ENCODE measurements at regions not wholly inside any gene's neighbourhood (a gene's known extent, or its start where the extent isn't known, plus 50 kb on each side); places are given as distances from the start of the nearest gene placed in this dataset.

DNA sequence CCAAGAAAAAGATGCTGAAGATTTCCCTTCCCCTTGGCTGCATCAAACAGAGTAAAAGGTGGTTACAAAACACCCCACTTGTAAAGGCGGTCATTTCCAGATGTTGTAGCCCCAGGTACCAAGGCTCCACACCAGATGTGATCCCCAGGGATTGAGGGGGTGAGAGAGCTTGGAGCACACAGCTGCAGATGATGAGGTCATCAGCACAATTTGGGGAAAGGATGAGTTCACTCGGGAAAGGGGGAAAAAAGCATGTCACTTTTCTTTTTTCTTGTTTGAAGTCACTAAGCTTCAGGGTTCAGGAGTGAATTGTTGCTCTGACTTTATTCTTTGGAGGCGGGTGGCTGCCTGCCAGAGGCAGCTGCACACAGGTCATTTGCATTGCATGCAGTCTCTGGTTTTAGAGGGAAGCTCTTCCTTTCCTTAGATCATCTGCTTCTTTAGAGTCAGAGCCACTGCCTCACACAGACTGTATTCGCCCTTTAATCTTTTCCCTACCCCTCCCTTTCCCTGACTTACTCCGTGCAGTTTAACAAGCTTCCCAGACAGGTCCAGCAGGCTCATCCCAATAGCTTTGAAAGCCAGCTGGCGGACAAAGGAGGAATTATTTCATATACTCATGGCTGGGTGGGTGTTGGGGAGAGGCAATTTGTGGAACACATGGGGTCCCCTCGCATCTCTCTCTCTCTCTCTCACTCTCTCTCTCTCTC lies 409.3 kb upstream of the SLC24A2 start:
- no peak for DNase-seq (ENCODE audit: low read depth)

DNA sequence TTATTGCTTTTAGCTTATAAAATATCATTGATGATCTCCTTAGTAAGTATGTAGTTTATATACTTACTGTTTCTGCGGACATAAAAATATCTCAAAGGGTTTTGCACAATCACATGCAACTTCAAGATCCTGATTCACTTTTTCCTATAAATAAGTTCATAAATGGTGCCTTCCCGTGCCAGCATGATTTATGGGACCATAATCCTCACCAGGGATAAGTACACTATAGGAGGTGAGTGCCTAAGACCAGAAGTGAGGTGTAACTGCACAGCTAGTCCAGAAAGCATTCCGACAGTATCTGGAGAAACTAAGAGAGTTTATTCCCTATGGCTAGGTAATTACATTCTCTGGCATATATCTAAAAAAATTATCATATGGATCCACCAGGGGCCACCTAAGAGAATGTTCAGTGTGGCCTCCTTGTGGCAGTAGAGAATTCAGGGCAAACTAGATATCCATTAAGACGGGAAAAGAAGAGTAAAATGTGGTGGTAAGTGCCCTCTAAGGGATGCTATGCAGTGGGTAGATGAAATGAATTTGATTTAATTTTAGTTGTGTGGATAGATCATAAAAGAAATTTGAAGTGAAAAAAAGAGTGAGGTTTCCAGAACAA lies 402.5 kb upstream of the SLC24A2 start:
- no peak for DNase-seq (ENCODE audit: low read depth)

DNA sequence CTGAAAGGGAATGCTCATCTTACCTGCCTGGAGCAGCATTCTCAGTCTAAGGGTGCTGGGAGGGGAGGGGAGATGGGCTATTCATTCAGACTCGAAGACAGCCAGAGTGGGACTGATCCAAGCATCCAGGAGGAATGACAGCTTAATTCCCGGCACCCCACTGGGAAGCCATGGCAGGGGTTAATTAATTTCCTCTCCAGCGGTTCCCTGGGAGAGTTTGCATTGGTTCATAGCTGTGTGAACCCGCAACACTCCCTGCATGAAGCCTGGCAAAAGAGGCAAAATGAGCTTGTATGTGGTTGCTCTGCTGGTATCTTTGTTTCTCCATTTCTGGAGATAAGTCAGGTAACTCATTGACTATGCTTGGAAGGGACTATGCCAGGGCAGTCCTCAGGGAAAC lies 401.0 kb upstream of the SLC24A2 start:
- DNase-seq (ENCODE audit: low read depth): no peak

DNA sequence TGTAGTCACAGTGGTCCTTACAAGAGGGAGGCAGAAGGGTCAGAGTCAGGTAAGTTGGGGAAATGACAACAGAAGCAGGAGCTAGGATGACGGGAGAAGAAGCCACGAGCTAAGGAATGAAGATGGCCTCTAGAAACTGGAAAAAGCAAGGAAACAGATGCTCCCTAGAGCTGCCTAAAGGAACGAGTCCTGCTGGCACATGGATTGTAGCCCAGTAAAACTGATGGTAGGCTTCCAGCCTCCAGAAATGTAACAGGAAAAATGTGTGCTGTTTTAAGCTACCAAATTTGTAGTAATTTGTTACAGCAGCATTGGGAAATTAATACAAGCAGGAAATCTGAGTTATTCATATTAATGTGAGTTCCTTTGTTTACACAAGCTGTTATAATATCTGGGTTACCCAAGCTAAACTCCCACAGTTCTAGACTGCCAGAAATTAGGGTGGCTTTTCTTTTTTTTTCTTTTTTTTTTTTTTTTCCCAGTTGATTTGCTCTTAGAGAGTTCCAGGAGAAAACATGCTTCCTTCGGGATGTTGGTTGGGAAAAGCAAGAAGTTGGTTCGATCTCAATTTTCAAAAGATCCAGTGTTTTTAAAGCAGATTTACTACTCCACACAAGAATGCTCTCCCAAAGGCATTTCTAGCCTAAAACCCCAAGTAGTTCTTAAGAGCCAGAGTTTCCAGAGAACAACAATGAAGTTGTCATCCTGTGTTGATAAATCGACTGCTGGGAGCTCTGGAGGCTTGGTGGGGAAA lies 400.0 kb upstream of the SLC24A2 start:
- DNase-seq (ENCODE audit: low read depth): no peak

DNA sequence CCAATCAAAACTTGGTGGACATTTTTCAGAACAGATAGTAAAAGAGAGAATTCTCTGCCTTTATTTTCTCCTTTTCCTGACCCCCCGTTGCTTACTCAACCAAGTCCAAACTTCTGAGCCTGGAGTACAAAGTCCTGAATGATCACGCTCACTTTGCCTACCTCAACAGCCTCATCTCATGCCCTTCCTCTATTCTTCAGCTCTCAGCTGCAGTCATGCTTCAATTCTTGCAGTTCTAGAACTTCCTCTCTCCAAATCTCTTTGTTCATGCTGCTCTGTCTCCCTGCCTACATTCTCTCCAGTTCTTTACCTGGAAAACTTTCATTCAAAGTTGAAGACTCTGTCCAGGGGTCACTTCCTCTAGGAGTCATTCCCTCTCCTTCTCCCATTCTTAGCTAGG lies 398.5 kb upstream of the SLC24A2 start:
- no peak for DNase-seq (ENCODE audit: low read depth)

DNA sequence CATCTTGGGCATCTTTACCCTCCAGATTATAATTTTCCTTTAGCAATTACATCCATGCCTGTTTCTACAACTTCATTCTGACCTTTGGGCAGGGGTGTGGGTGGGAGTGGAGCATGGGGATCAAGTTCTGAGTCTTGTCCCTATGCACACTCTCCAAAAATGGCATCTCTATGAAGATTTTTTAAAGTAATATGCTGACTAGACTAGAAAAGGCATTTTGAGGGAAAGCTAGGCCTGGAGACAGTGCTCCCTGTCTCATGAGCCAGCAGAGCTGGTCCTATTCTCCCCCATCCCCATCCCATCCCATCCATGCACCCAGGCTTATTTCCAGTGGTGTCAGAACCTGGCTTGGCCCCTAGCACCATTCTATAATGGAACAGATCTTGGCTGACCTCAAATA lies 398.0 kb upstream of the SLC24A2 start:
- no peak for DNase-seq (ENCODE audit: low read depth)

DNA sequence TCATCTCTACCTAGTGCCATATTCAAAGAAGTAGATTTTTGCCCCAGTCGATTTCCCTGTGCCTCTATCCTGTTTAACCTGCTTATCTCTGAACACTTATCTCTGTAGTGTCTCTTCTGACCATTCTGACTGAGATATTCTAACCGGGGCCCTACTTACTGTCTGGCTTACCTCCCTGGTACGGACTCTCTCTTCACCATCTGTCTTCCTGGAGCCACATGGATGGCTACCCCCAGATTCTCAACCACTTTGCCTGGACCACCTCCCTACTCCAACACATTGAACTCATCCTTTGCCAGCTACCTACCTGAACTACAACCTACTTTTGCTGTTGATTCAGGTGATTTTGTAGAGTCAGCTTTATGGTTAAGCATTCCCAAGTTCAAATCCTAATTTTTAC lies 397.4 kb upstream of the SLC24A2 start:
- DNase-seq (ENCODE audit: low read depth): no peak

DNA sequence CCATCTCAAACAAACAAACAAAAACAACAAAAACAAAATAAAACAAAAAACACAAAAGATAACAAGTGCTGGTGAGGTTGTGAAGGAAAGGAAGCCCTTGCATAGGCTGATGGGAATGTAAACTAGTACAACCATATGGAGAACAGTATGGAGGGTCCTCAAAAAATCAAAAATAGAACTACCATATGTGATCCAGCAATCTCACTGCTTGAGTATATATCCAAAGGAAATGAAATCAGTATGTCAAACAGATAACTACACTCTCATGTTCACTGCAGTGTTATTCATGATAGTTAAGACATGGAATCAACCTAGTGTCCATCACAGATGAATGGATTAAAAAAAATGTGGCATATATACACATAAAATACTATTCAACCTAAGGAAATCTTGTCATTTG lies 395.7 kb upstream of the SLC24A2 start:
- DNase-seq (ENCODE audit: low read depth): no peak

DNA sequence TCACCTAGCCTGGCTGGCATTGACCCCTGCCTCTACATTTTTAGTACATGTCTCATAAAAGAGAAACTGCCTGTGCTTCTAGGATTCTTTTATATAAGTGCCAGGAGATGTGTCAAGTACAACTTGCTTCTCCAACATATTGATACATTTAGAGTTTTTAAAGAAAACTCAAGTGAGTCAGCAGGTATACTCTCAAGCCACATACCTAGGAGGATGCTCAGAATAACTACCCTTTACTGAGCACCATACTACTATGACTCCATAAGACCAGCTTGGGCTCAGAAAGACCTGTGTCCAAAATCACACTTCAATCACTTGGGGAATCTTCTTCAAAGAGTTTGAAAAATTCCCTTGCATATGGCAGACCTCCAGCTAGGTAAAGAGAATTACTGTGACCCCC lies 389.8 kb upstream of the SLC24A2 start:
- no peak for DNase-seq (ENCODE audit: low read depth)

DNA sequence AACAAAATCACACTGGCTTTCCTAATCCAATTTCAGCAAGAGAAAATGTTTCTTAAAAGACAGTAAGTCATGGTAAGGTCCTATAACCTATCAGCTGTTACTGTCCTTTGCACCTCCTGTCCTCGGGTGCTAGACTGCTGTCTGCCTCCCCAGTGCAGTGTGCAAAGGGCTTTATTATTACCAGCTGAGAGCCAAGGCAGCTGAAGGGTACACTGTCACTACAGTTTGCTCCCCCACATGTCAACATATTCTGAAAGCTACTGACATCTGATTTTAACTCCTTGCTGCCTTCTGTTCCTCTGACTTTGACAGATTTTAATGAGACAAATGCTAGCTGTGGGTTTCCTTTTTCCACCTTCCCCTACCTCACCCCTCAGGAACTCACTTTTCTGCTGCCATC lies 389.4 kb upstream of the SLC24A2 start:
- no peak for DNase-seq (ENCODE audit: low read depth)

DNA sequence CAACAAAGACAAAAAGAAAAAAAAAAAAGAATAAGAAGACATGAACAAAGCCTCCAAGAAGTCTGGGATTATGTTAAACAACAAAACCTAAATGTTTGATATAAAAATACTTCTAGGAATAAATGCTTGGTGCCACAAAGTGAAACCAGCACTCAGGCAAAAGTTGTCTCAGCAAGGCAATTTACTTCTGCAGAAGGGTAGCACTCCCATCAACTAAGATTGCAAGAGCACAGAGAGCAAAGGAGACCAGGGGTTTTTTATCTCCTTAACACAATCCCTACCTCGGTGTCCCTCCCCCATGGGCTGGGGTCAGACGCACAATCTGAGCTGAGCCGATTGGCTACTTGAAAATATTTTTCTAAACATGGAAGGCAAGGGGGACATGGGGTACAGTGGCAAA lies 381.3 kb upstream of the SLC24A2 start:
- no peak for DNase-seq (ENCODE audit: low read depth)

DNA sequence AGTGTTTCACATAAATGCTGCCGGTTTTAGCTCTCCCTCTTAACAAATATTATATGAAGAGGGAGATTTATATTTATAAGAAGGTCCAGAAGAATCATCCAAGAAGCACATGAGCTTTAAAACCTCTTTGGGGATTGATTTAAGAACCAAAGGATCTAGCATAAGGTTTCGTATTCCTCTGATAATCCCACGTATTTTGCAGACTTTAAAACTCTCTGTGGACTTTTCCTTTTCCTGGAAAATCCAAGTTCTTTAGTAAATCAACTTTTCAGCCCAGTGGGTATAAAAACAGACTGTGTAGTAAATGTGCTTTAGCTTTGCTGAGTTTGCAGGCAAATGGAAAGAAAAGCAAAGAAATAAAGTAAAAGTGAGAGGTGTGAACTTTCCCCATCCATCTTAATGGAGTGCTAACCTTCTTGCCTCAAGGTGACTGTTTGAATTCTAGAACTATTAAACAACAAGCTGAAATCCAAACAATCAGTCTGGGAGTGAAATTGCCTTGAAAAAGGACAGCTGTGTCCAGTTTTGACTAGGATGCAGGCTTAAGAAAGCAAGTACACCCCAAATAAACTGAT lies 363.4 kb upstream of the SLC24A2 start:
- DNase-seq (ENCODE audit: low read depth): no peak

DNA sequence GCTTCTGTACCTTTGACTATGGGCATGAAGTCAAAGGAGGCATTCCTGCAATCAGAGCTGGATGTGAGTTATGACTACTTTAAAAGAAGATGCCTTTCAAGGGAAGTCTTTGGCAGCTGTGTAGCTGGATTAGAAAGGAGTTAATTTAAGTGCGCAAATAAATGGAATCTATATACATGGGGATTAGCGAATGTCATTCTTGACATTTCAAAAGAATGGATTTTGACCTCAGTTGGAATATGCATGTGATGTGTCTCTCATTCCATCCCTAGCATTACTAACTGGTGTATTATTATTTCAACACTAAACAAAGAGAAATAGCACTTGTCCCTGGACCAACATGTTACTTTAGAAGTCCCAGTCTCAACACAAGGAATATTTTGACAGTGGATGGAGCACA lies 359.6 kb upstream of the SLC24A2 start:
- DNase-seq (ENCODE audit: low read depth): no peak

DNA sequence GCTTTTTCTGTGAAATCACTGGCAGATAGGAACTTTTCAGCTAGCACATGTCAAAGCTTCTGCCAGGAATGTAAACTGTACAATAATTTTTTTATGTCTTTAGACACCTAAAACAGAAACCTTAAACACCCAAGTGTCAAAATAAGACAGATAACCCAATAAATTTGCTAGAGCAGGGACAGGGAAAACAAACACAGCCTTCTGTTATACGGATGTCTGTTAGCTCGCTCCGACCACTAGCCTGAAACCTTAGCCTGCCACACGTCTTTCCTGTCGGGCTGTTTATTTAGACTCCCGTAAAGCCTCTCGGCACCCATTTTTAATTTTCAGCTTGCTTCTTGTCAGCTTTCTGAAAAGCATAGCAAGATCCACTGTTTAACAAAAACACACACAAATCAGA lies 355.4 kb upstream of the SLC24A2 start:
- no peak for DNase-seq (ENCODE audit: low read depth)

DNA sequence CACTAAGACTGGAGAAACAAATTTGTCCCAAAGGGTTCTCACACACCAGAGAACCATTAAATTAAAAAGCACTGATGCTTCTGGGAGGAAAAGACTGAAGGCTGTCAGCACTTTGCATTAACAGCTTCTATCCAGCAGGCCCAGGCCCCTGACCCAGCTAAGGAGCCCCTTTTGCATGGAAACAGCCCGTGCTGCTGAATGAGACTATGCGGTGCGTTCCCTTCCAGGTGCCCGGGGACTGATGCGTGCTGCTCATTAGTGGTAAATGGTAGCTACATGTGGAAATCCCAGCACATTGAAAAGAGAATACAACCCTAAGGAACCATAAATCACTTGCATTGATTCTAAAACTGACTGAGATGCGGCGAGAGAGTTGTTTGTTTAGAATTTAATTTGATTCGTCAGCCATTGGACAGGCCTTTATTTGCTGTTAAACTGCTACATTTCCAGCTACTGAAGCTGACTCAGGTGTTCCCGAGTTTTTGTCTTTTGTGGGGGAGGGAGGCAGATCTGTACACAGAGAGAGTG lies 351.0 kb upstream of the SLC24A2 start:
- no peak for DNase-seq (ENCODE audit: low read depth)

DNA sequence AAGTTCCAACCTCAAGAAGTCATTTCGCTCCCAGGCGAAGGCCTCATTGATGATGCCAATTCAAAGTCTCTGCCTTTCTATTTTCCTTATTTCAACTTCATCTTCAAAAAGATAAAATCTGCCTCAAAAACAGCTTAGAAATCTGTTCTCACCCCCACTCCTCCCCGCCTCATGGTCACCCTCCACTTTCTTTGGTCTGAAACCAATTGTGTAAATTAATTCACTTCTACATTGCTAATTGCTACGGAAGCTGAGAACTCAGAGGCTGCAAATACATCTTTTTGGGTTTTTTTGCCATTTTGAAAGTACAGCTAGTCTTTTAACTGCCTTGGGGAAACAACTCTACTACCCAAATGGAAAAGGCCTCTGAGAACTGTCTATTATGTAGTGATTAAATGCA lies 350.0 kb upstream of the SLC24A2 start:
- no peak for DNase-seq (ENCODE audit: low read depth)

DNA sequence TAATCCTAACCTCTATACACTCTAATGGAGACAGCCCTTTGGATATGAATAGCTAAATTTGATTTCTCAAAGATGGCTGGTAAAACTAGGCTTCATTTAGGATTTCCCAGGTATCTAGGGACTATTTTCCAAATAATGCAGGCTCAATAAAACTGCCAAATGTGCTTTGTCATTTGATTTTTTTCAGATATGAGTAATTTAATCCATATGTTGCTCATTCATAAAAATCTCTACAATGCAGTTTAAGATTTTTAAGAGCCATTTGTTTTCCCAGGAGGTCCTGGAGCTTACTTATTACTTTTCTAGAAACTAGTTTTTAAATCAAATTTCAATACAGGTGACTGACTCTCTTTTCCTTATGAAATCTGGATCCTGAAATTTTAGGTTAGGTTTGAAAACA lies 349.3 kb upstream of the SLC24A2 start:
- DNase-seq (ENCODE audit: low read depth): no peak

DNA sequence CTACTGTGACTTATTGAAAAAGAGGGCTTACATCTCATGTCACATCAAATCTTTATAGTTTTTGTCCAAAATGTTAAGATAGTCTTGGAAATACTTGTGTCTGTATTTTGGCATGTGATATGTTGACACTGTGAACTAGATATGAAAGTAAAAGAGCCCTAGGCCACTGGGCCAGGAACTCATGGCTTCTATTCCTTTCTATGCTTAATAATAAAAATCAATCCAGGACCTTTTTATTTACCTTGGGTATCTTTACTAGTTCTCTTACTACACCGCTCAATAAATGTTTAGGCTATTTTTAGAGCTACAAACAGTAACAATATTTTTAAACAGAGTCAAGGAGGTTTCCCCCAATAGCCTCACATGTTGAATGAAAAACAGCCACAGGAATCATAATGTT lies 348.6 kb upstream of the SLC24A2 start:
- no peak for DNase-seq (ENCODE audit: low read depth)

DNA sequence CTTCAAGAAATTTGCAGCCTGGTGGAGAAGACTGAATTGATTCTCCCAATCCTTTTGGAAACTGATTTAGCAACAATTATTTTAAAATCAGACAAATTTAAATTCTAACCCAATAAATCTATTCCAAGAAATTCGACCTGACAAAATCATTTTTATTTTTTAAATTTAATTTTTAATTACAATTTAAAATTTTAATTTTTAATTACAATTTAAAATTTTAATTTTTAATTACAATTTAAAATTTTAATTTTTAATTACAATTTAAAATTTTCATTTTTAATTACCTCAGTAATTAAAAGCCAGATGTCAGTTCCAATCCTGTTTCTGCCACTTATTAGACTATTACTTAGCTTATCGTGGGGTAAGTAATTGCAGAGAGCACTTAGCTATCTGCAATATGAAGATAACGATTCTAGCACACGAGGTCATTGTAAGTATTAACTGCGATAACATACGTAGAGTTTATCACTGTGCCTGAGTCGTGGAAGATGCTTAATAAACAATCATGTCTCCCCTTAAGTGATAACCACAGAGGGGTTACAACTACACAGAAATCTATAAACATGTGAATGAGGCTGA lies 346.4 kb upstream of the SLC24A2 start:
- DNase-seq (ENCODE audit: low read depth): no peak

DNA sequence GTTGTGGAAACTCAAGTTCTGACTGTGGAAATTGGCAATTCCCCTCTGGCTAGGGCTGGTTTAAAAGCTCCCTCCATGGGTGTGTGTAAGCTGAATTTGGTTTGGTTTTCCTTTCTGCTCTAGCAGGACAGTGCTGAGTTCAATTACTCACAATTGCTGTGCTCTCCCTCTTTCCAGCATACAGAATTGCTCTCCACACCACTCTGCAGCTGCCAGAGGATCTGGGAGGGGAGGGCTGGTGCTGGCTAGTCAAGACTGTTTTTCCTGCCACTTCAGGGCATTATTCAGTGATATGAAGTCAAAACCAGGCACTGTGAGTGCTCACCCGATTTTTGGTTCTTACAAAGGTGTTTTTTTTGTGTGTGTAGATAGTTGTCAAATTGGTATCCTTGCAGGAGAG lies 336.9 kb upstream of the SLC24A2 start:
- no peak for DNase-seq (ENCODE audit: low read depth)

DNA sequence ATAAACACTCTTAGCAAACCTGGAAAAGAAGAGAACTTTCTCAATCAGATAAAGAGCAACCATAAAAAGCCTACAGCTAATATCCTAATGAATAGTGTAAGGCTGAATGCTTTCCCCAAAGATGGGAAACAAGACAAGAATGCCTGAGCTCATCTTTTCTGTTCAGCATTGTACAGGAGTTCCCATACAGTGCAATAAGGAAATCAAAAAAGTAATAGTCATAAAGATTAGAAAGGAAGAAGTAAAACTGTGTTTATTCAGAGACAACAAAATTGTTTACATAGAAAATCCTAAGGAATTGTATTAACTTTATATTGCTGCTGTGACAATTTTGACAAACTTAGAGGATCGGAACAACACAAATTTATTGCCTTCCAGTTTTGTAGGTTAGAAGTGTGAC lies 330.7 kb upstream of the SLC24A2 start:
- no peak for DNase-seq (ENCODE audit: low read depth)

DNA sequence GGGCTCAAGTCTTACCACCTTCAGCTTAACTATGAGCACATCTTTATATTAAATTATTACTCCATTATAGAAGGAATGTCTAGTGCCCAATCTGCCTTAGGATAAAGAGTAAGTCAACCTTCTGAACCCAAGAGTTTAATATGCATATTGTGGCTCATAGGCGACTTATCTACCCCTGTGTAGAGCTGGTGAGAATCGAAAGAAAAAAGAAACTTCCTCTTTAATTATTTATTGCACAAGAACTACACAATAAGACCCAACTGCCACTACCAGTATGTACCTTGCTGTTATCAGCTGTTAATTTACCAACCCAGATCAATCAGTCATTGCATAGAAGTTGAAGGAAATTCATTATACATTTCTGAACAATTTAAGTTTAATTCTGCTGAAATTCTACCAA lies 329.1 kb upstream of the SLC24A2 start:
- DNase-seq (ENCODE audit: low read depth): no peak

DNA sequence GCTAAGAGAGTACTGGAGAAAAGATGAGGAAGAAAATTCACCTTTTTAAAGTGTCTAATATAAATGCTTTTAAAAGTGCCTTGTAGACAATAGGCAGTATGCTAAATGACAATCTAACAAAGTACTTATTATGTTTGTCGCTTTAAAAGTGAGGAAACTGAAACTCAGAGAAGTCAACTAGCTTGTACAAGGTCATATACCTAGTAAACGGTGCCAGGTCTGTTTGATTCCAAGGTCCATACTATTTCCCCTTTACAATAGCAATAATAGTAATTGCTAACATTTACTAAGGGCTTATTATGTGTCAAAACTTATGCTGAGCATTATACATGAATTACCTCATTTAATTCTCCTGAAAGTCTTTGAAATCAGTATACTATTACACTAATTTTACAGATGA lies 328.6 kb upstream of the SLC24A2 start:
- no peak for DNase-seq (ENCODE audit: low read depth)
